HEK293 (cell line): ENCODE measurements at regions not wholly inside any gene's neighbourhood (a gene's known extent, or its start where the extent isn't known, plus 50 kb on each side); places are given as distances from the start of the nearest gene placed in this dataset.

ENCODE experiments used
- CTCF ChIA-PET: fragments of 350-600 bp; formaldehyde crosslinking; extraction: SDS; loops from one replicate; lab custom pipeline; 2021; ENCODE audit warnings: antibody characterized with exemption; lab: Yijun Ruan, JAX
- POLR2A ChIA-PET: fragments of 300-600 bp; formaldehyde crosslinking; extraction: SDS; loops from one replicate; lab custom pipeline; 2020; ENCODE audit warnings: antibody characterized with exemption, inconsistent platforms; lab: Yijun Ruan, JAX
- H3K27ac ChIP-seq: fragments of 200-500 bp; sonication (Bioruptor generic); 2 replicates; pipeline ENCODE4 v1.5.1; 2014; ENCODE audit warnings: low read depth, low read length, control low read depth, inconsistent platforms; ENCODE audit errors: extremely low read depth
- H3K36me3 ChIP-seq, 2 experiments: fragments of 200-500 bp in 1 of 2; sonication (Bioruptor generic) in 1 of 2; 1 replicate in 1 of 2; 2 replicates in 1 of 2; pipeline ENCODE4 v1.5.1; 2014 to 2017; ENCODE audit warnings: inconsistent platforms in 2 of 2, low read length in 2 of 2; ENCODE audit not compliant: control insufficient read depth in 2 of 2, insufficient read depth in 1 of 2
- H3K4me1 ChIP-seq: fragments of 200-500 bp; sonication (Bioruptor generic); 2 replicates; pipeline ENCODE4 v1.5.1; 2014; ENCODE audit warnings: mild to moderate bottlenecking, low read length, inconsistent platforms; ENCODE audit not compliant: control insufficient read depth, insufficient read depth
- H3K4me3 ChIP-seq: 2 replicates; pipeline ENCODE4 v1.5.1; 2011; ENCODE audit warnings: low read depth, mild to moderate bottlenecking, control low read depth, low read length, moderate library complexity
- H3K9me3 ChIP-seq: fragments of 200-500 bp; sonication (Bioruptor generic); 2 replicates; pipeline ENCODE4 v1.5.1; 2014; ENCODE audit warnings: low read depth, low read length, inconsistent platforms; ENCODE audit not compliant: control insufficient read depth, insufficient read depth
- ATF2 ChIP-seq: fragments of 450-650 bp; formaldehyde crosslinking; IDR thresholded peaks from 2 replicates; pipeline ENCODE4 v1.5.1; 2016; ENCODE audit warnings: missing biosample characterization, missing genetic modification characterization, low read depth
- GLI2 ChIP-seq: fragments of 450-650 bp; formaldehyde crosslinking; IDR thresholded peaks from 2 replicates; pipeline ENCODE4; 2017; ENCODE audit warnings: missing biosample characterization, missing genetic modification characterization, low read depth, borderline replicate concordance
- PRDM1 ChIP-seq: fragments of 450-650 bp; formaldehyde crosslinking; IDR thresholded peaks from 2 replicates; pipeline ENCODE4; 2016; ENCODE audit warnings: missing biosample characterization, missing genetic modification characterization
- SP3 ChIP-seq: fragments of 450-650 bp; formaldehyde crosslinking; IDR thresholded peaks from 2 replicates; pipeline ENCODE4 v1.5.1; 2016; ENCODE audit warnings: missing biosample characterization, missing genetic modification characterization
- TCF7L2 ChIP-seq: IDR thresholded peaks from 2 replicates; pipeline ENCODE4 v1.6.1; 2011; ENCODE audit warnings: low read depth, mild to moderate bottlenecking, inconsistent platforms, low read length, moderate library complexity, borderline replicate concordance
- TSHZ1 ChIP-seq: fragments of 450-650 bp; formaldehyde crosslinking; IDR thresholded peaks from 2 replicates; pipeline ENCODE4 v1.5.1; 2016; ENCODE audit warnings: missing biosample characterization, missing genetic modification characterization, borderline replicate concordance
- ZNF121 ChIP-seq: fragments of 450-650 bp; formaldehyde crosslinking; IDR thresholded peaks from 2 replicates; pipeline ENCODE4 v1.5.1; 2016; ENCODE audit warnings: missing biosample characterization, missing genetic modification characterization
- ZNF148 ChIP-seq: fragments of 450-650 bp; formaldehyde crosslinking; IDR thresholded peaks from 2 replicates; pipeline ENCODE4 v1.5.0; 2017; ENCODE audit warnings: missing biosample characterization, missing genetic modification characterization, borderline replicate concordance
- ZNF16 ChIP-seq: fragments of 450-650 bp; formaldehyde crosslinking; IDR thresholded peaks from 2 replicates; pipeline ENCODE4 v1.5.1; 2016; ENCODE audit warnings: low read depth, missing biosample characterization, missing genetic modification characterization
- ZNF211 ChIP-seq: fragments of 450-650 bp; formaldehyde crosslinking; IDR thresholded peaks from 2 replicates; pipeline ENCODE4 v1.5.1; 2016; ENCODE audit warnings: low read depth, missing biosample characterization, missing genetic modification characterization
- ZNF37A ChIP-seq: fragments of 450-650 bp; IDR thresholded peaks from 2 replicates; pipeline ENCODE4 v1.5.1; 2018; ENCODE audit warnings: missing biosample characterization, missing genetic modification characterization
- ZNF398 ChIP-seq: fragments of 450-650 bp; formaldehyde crosslinking; IDR thresholded peaks from 2 replicates; pipeline ENCODE4 v1.5.1; 2017; ENCODE audit warnings: missing biosample characterization, missing genetic modification characterization
- ZNF416 ChIP-seq: fragments of 450-650 bp; formaldehyde crosslinking; IDR thresholded peaks from 2 replicates; pipeline ENCODE4 v1.5.1; 2016; ENCODE audit warnings: missing biosample characterization, missing genetic modification characterization
- ZNF488 ChIP-seq: fragments of 450-650 bp; formaldehyde crosslinking; IDR thresholded peaks from 2 replicates; pipeline ENCODE4 v1.5.1; 2016; ENCODE audit warnings: missing biosample characterization, missing genetic modification characterization
- ZNF544 ChIP-seq: fragments of 450-650 bp; formaldehyde crosslinking; IDR thresholded peaks from 2 replicates; pipeline ENCODE4 v1.5.0; 2017; ENCODE audit warnings: missing biosample characterization, missing genetic modification characterization
- ZNF548 ChIP-seq: fragments of 450-650 bp; formaldehyde crosslinking; IDR thresholded peaks from 2 replicates; pipeline ENCODE4 v1.5.1; 2016; ENCODE audit warnings: missing biosample characterization, missing genetic modification characterization
- ZNF701 ChIP-seq: fragments of 450-650 bp; formaldehyde crosslinking; IDR thresholded peaks from 2 replicates; pipeline ENCODE4 v1.5.1; 2016; ENCODE audit warnings: missing biosample characterization, missing genetic modification characterization
- ZNF792 ChIP-seq: fragments of 450-650 bp; formaldehyde crosslinking; IDR thresholded peaks from 2 replicates; pipeline ENCODE4 v1.5.1; 2016; ENCODE audit warnings: missing biosample characterization, missing genetic modification characterization
- ZSCAN18 ChIP-seq: fragments of 450-650 bp; formaldehyde crosslinking; IDR thresholded peaks from 2 replicates; pipeline ENCODE4 v1.5.1; 2016; ENCODE audit warnings: missing biosample characterization, missing genetic modification characterization
- ZSCAN4 ChIP-seq: fragments of 450-650 bp; formaldehyde crosslinking; IDR thresholded peaks from 2 replicates; pipeline ENCODE4 v1.5.1; 2017; ENCODE audit warnings: missing biosample characterization, missing genetic modification characterization

GRCh38 chr10:3325954-3326750 lies 153.6 kb upstream of the PITRM1 start:
- Histone ChIP-seq H3K4me1 (no peaks in the 10 kb centered on the region), H3K36me3 (no peaks in the 10 kb centered on the region), H3K9me3 (no peaks in the 10 kb centered on the region), H3K4me3 (no peak overlapping the region), H3K27ac (no peak overlapping the region)
- CTCF ChIA-PET: no interaction called here
- POLR2A ChIA-PET: no interaction called here
- TF ChIP-seq ATF2 (tag by site-specific recombination) (peak; percentile 52; the same call in 1 of the 2 replicates), ZSCAN4 (tag by site-specific recombination) (0 out of 2 replicates have a peak, but pooled peaks have one; percentile 39), ZNF37A (tag by site-specific recombination) (no peak)

GRCh38 chr10:3324612-3325038 lies 152.0 kb upstream of the PITRM1 start:
- H3K36me3 ChIP-seq: no peaks in the 10 kb centered on the region
- ChIA-PET POLR2A (no interaction called here), CTCF (interaction anchor here (0.6 to 0.9 kb wide), 2 partner anchors 8 to 363 kb away, joined by 3 to 5 read pairs; no protein-coding TSS in a partner anchor)
- no peaks in the 10 kb centered on the region for H3K9me3 ChIP-seq
- H3K4me1 ChIP-seq: no peaks in the 10 kb centered on the region
- H3K4me3 ChIP-seq: no peak overlapping the region
- no peak overlapping the region for H3K27ac ChIP-seq
- TF ChIP-seq PRDM1 (tag by site-specific recombination): no peak
- no peak for TF ChIP-seq ZNF16 (tag by site-specific recombination)
- TF ChIP-seq ZSCAN18: no peak
- TF ChIP-seq GLI2 (tag by site-specific recombination): no peak
- no peak for TF ChIP-seq ZNF701
- no peak for TF ChIP-seq ZNF544 (tag by site-specific recombination)
- no peak for TF ChIP-seq ZNF148 (tag by site-specific recombination)
- TF ChIP-seq ZNF548 (tag by site-specific recombination): no peak
- no peak for TF ChIP-seq ZNF792
- TF ChIP-seq SP3 (tag by site-specific recombination): no peak
- no peak for TF ChIP-seq ZNF398 (tag by site-specific recombination)
- no peak for TF ChIP-seq TCF7L2
- no peak for TF ChIP-seq ZNF416 (tag by site-specific recombination)
- TF ChIP-seq TSHZ1: no peak
- no peak for TF ChIP-seq ZNF121
- TF ChIP-seq ZNF488: no peak
- TF ChIP-seq ZNF211 (tag by site-specific recombination): no peak
